Embryonic facial prominence (tissue), 1 donor: ENCODE measurements at regions not wholly inside any gene's neighbourhood (a gene's known extent, or its start where the extent isn't known, plus 50 kb on each side); places are given as distances from the start of the nearest gene placed in this dataset.

ENCODE experiments used
- DNase-seq: peaks from one replicate; pipeline ENCODE4 v3.0.0-alpha.2; 2016; ENCODE audit errors: extremely low spot score

DNA sequence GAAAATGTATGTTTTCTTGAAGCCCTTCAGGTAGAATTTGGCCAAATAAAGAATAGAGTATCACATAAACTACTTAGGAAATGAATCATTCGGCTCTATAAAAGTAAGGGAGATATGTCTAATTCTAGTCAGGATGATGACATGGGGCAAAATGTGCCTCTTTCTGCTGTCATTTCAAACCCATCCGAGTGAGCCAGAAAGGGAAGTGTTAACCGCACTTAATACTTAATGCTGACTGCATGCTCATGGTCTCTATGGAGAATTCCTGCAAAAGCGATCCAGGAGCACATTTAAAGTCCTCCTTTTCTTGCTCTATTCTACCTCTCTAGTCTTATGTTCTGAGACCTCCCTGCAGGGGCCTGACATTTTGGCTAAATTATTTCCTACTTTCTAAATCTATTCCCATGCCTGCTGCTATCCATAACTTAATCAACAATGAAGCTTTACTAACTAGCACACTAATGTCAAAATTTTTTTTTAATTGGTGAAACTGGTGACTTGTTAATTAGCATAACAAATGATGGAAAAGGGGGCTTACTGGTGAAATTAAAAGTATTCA is 127.4 kb downstream of the CDC42EP3 start:
- DNase-seq = no peak

DNA sequence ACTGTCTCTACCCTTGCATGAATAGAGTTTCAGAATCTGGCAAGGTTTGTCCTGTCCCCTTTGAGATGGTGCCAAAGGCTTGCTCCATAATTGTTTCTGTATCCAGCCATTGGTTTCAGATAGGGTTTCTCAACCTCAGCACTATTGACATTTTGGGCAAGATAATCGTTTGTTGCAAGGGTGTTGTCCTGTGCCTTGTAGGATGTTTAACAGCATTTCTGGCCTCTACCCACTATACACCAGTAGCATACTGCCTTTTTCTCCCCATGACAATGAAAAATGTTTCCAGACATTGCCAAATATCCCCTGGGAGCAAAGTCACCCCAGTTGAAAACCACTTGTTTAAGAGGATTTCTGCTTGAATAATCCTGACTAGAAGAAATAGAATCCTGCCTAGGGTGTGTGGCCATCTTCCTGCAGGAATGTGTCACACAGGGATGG is 126.8 kb downstream of the CDC42EP3 start:
- DNase-seq = no peak

- no peak for DNase-seq
These were observed 121.8 kb downstream of the CDC42EP3 start for GRCh38 chr2:37549598-37549997.

- no peak for DNase-seq
These were observed 121.3 kb downstream of the CDC42EP3 start for GRCh38 chr2:37550190-37550589.

DNA sequence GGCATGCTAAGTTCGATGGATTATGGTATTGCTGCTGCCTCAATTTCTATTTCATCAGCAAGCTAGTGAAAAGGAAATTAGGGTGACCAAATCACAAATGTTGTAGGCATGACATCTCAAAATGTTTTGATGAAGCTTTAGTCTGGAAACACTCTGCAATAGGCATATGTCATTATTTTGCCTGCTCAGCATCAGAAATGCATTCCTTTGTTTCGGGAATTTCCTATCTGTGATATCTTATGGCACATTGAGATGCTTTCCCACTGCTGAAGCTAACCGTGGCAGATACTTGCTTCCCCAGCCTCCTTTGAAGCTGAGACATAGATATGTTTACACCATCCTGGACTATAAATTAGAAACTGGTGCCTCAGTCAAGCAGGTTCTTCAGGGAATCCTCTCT is 119.7 kb downstream of the CDC42EP3 start:
- no peak for DNase-seq

GRCh38 chr2:37552339-37552738 is 119.1 kb downstream of the CDC42EP3 start:
- DNase-seq = no peak

DNA sequence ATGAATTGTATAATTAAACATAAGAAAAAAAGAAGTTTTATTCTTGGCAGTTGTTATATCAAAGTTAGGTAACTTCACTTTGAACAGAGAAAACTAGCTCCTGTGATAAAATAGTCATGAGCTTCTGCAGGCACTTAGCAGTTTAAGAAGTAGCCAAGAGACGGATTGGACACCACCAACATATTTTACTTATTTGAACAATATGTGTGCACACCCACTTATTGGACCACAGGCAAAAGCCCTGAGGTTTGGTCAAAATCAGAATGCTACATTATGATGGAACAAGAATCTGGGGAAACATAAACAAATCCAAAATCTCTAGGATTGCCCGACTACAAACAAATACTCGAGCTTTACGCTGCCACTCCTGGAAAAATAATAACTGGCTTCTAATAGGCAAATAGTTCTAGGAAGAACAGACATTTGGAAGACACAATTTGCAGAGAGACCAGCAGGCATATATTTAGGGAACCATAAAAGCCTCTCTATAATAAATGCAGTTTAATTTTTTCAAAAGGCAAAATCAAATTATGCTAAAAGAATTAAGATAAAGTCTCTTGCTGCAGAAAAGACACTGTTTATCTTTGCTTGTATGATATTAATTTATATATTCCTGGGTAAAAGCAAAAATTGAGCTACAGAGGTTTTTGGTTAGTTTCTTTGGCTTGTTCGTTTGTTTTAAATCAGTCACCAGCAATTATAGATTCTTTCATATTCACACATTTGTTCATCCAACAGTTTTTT is 117.9 kb downstream of the CDC42EP3 start:
- DNase-seq = no peak

DNA sequence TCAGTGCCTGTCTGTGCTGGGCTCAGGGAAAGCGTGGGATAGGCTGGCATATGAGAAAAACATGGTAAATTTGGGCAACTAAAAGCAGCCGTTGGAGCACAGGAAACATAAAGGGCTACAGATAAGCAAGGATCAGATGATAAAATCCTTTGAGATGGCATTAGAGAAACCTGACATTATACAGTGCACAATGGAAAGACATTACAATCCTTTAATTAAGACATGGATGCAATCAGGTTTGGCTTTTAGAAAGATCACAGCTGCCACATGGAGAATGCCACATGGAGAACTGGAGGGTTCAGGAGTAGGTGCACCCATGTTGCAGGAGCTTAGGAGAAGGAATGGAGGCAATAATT is 117.3 kb downstream of the CDC42EP3 start:
- DNase-seq = no peak

DNA sequence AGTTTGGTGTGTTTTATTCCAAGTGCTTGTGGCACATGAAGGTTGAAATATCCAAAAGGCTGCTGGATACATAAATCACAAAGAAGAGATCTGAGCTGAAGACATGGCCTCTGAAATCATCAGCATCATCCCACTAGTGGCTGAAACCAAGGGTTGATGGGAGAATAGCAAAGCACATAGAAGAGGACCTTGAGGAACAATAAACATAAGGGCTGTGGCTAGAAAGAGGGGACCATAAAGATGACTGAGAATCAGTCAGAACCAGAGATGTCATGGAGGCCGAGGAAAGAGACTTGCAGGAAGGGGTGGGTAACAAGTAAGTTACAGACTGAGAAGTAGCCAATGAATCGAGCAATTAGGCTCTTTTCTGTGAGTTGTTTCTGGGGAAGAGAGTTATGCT is 116.8 kb downstream of the CDC42EP3 start:
- no peak for DNase-seq

GRCh38 chr2:37555457-37555856 is 116.0 kb downstream of the CDC42EP3 start:
- DNase-seq = no peak

DNA sequence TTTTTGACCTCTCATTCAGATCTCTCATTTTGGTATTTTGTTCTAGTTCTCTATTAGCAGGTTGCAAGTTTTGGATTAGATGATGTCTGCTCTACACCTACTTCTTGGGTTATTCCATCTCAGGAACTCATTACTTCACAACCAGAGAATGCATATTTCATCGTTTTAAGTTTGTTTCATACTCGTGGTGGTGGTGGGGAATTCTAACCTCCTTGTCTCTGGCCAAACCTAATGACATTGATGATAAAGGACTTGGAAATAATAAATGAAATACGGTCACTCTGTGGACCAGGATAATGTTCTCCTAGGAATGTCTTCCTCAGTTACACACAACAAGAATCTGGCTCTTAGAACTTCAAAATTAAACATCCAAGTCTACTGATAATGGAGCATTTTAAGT is 115.2 kb downstream of the CDC42EP3 start:
- DNase-seq = no peak

- DNase-seq = no peak
These were observed 112.8 kb downstream of the CDC42EP3 start for GRCh38 chr2:37558623-37559022.

- DNase-seq = no peak
These were observed 111.1 kb downstream of the CDC42EP3 start for GRCh38 chr2:37560241-37560848.

DNA sequence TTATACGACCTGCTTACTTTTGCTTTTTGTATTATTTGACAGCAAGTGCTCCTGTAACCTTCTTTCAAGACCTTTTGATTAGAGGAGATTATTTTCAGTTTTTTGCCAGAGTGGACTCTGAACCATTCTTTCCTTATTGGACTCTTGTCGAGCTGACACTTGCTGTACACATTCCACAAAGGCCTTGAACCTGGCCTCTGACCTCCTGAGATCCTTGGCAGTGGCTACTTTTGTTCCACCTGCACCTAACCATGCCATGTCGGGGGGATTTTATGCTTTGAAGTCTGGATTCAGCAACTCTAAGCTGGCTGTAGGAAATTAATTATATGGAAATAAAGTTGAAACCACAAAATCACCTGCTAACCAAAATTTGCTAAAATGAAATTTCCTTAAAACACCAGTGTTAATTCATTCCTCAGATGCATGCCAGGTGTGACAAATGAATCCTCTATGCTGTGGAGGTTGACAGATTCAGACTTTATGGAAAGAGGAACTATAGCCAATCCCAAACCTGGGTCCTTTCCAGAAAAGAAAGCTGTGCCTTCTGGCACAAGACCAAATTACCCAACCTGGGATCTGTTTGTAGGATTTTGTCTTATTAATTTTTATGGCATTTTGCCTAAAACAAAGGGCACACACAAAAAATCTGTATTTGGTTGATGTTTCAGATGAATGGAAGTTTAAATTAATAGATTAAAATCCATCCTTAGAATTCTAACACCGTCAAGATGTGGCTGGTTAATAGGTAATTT is 110.4 kb downstream of the CDC42EP3 start:
- DNase-seq = no peak

GRCh38 chr2:37561615-37562569 is 109.5 kb downstream of the CDC42EP3 start:
- DNase-seq = no peak

- DNase-seq = no peak
These were observed 107.9 kb downstream of the CDC42EP3 start for GRCh38 chr2:37563375-37564015.

GRCh38 chr2:37564356-37564755 is 107.1 kb downstream of the CDC42EP3 start:
- DNase-seq = no peak

DNA sequence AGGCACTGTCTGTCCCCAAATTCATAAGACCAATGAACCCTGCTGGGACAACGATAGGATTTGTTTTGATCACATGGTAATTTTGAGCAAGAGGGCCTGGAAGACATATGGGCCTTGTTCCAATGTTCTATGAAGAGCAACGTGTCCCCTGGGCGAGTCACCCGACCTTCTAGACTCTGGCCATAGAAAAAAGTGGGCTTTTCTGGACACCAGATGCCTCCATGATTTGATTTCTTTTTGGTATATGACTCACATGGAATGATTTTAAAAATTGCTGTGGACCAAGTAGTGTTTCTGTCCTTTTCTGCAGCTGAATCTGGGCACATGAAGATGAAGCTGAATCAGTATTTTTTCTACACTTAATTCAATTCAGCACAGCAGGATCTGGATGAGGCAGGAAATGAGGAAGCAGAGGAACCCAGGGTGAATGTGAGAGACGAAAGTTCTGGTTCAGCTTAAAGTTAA is 104.9 kb downstream of the CDC42EP3 start:
- DNase-seq = no peak

GRCh38 chr2:37568565-37568964 is 102.9 kb downstream of the CDC42EP3 start:
- DNase-seq = no peak

- DNase-seq = no peak
These were observed 102.2 kb downstream of the CDC42EP3 start for GRCh38 chr2:37569131-37569823.
